ENCODE measurements at regions not wholly inside any gene's neighbourhood (a gene's known extent, or its start where the extent isn't known, plus 50 kb on each side); places are given as distances from the start of the nearest gene placed in this dataset.

- TF ChIP-seq CTCF (IDR thresholded peaks at IDR 0.05 in 2 of 3, conservative IDR thresholded peaks at IDR 0.05 in 1 of 3; ENCODE audit: borderline replicate concordance in 1 of 3, insufficient read depth in 1 of 3, low read depth in 2 of 3, low read length in 2 of 3) (no peak), ATF3 (IDR thresholded peaks at IDR 0.05) (no peak), POLR2AphosphoS5 (IDR thresholded peaks at IDR 0.05; ENCODE audit: low read depth, low read length) (no peak), POLR2A (IDR thresholded peaks at IDR 0.05; ENCODE audit: borderline replicate concordance, extremely low read depth, insufficient read depth, insufficient read length) (no peak), SP1 (IDR thresholded peaks at IDR 0.05; ENCODE audit: low read depth) (no peak), ZNF274 (IDR thresholded peaks at IDR 0.05; ENCODE audit: low read depth, low read length) (no peak), CBX3 (IDR thresholded peaks at IDR 0.05; ENCODE audit: low read depth) (no peak), EZH2 (IDR thresholded peaks at IDR 0.05) (no peak), SIN3A (IDR thresholded peaks at IDR 0.05; ENCODE audit: low read depth) (no peak)
Measured at GRCh38 chr10:107437921-107438320, 273.4 kb upstream of the SORCS1 start.

Data from HCT116 (cell line).